H9 (cell line): ENCODE measurements at regions not wholly inside any gene's neighbourhood (a gene's known extent, or its start where the extent isn't known, plus 50 kb on each side); places are given as distances from the start of the nearest gene placed in this dataset.

ENCODE experiments used
- DNase-seq: peaks from one replicate; pipeline ENCODE4 v3.0.0-alpha.2; 2017
- H2AFZ ChIP-seq: one replicate; pipeline ENCODE4 v1.6.1; 2013; ENCODE audit warnings: mild to moderate bottlenecking, low read length, control low read depth, moderate library complexity
- H2AK5ac ChIP-seq: 2 replicates; pipeline ENCODE4 v1.6.1; 2013; ENCODE audit warnings: low read length, control low read depth, mixed read lengths; ENCODE audit not compliant: insufficient read length
- H2BK120ac ChIP-seq: one replicate; pipeline ENCODE4 v1.6.1; 2013; ENCODE audit warnings: low read depth, mild to moderate bottlenecking, low read length, control low read depth, inconsistent platforms; ENCODE audit not compliant: poor library complexity, severe bottlenecking
- H2BK12ac ChIP-seq: 2 replicates; pipeline ENCODE4 v1.6.1; 2013; ENCODE audit warnings: low read length, control low read depth, mixed read lengths, low read depth; ENCODE audit not compliant: insufficient read length
- H2BK15ac ChIP-seq: 2 replicates; pipeline ENCODE4 v1.6.1; 2013; ENCODE audit warnings: low read depth, low read length, control low read depth
- H2BK20ac ChIP-seq: one replicate; pipeline ENCODE4 v1.6.1; 2013; ENCODE audit warnings: low read depth, mild to moderate bottlenecking, low read length, control low read depth, inconsistent platforms; ENCODE audit not compliant: poor library complexity, severe bottlenecking
- H2BK5ac ChIP-seq: 2 replicates; pipeline ENCODE4 v1.6.1; 2013; ENCODE audit warnings: low read length, control low read depth, mixed read lengths; ENCODE audit not compliant: insufficient read length
- H3K14ac ChIP-seq: 2 replicates; pipeline ENCODE4 v1.6.1; 2013; ENCODE audit warnings: low read length, control low read depth; ENCODE audit not compliant: insufficient read depth
- H3K18ac ChIP-seq: 2 replicates; pipeline ENCODE4 v1.6.1; 2013; ENCODE audit warnings: low read depth, mild to moderate bottlenecking, mixed read lengths, low read length, control low read depth; ENCODE audit not compliant: insufficient read length
- H3K23ac ChIP-seq: 2 replicates; pipeline ENCODE4 v1.6.1; 2013; ENCODE audit warnings: low read length, control low read depth, mixed read lengths, low read depth; ENCODE audit not compliant: insufficient read length
- H3K23me2 ChIP-seq: 2 replicates; pipeline ENCODE4 v1.6.1; 2013; ENCODE audit warnings: low read depth, mild to moderate bottlenecking, mixed read lengths, low read length, control low read depth; ENCODE audit not compliant: insufficient read length, poor library complexity, severe bottlenecking
- H3K27ac ChIP-seq: 2 replicates; pipeline ENCODE4 v1.5.1; 2013; ENCODE audit warnings: low read length, control low read depth, mixed read lengths, low read depth; ENCODE audit not compliant: insufficient read length
- H3K27me3 ChIP-seq: 2 replicates; pipeline ENCODE4 v1.6.1; 2013; ENCODE audit warnings: low read length, control low read depth, inconsistent platforms; ENCODE audit not compliant: insufficient read depth
- H3K4ac ChIP-seq: 2 replicates; pipeline ENCODE4 v1.6.1; 2013; ENCODE audit warnings: low read depth, mild to moderate bottlenecking, control low read depth, inconsistent platforms, low read length, moderate library complexity
- H3K4me1 ChIP-seq: 2 replicates; pipeline ENCODE4 v1.6.1; 2013; ENCODE audit warnings: low read length, control low read depth, inconsistent platforms; ENCODE audit not compliant: insufficient read depth
- H3K4me2 ChIP-seq: 2 replicates; pipeline ENCODE4 v1.6.1; 2013; ENCODE audit warnings: low read length, control low read depth, mixed read lengths; ENCODE audit not compliant: insufficient read length, insufficient read depth
- H3K56ac ChIP-seq: 2 replicates; pipeline ENCODE4 v1.6.1; 2013; ENCODE audit warnings: low read depth, mild to moderate bottlenecking, mixed read lengths, low read length, control low read depth; ENCODE audit not compliant: insufficient read length
- H3K79me1 ChIP-seq: 2 replicates; pipeline ENCODE4 v1.6.1; 2013; ENCODE audit warnings: low read depth, mild to moderate bottlenecking, moderate library complexity, low read length, control low read depth, inconsistent platforms; ENCODE audit not compliant: insufficient read depth, poor library complexity, severe bottlenecking
- H3K79me2 ChIP-seq: 2 replicates; pipeline ENCODE4 v1.6.1; 2013; ENCODE audit warnings: low read length, control low read depth, inconsistent platforms; ENCODE audit not compliant: insufficient read depth
- H3K9ac ChIP-seq: 2 replicates; pipeline ENCODE4 v1.6.1; 2013; ENCODE audit warnings: low read length, control low read depth, mixed read lengths; ENCODE audit not compliant: insufficient read length; ENCODE audit errors: extremely low read depth
- H3K9me3 ChIP-seq: one replicate; pipeline ENCODE4 v1.6.1; 2013; ENCODE audit warnings: low read depth, low read length, inconsistent platforms; ENCODE audit not compliant: control insufficient read depth
- H3T11ph ChIP-seq: one replicate; pipeline ENCODE4 v1.6.1; 2013; ENCODE audit warnings: mild to moderate bottlenecking, low read length, control low read depth, inconsistent platforms
- H4K20me1 ChIP-seq: one replicate; pipeline ENCODE4 v1.6.1; 2013; ENCODE audit not compliant: control insufficient read depth, insufficient read length, insufficient read depth
- H4K5ac ChIP-seq: 2 replicates; pipeline ENCODE4 v1.6.1; 2013; ENCODE audit warnings: low read depth, mild to moderate bottlenecking, mixed read lengths, low read length, control low read depth; ENCODE audit not compliant: insufficient read length
- H4K8ac ChIP-seq: replicated peaks from 2 replicates; pipeline ENCODE4 v1.6.1; 2013; ENCODE audit warnings: low read length, control low read depth, mixed read lengths, low read depth; ENCODE audit not compliant: insufficient read length
- H4K91ac ChIP-seq: 2 replicates; pipeline ENCODE4 v1.6.1; 2013; ENCODE audit warnings: low read depth, mild to moderate bottlenecking, moderate library complexity, mixed read lengths, low read length, control low read depth; ENCODE audit not compliant: insufficient read length
- H3K27ac Mint-ChIP-seq, 3 experiments: 2 replicates in 2 of 3; 3 replicates in 1 of 3; pipeline ENCODE4 v1.8.0; 2020 to 2021; ENCODE audit warnings: mixed read lengths in 3 of 3, mild to moderate bottlenecking in 1 of 3, moderate library complexity in 1 of 3
- H3K27me3 Mint-ChIP-seq: 2 replicates; pipeline ENCODE4 v1.8.0; 2021; ENCODE audit warnings: low read depth, mild to moderate bottlenecking, moderate library complexity, mixed read lengths
- H3K36me3 Mint-ChIP-seq, 3 experiments: 2 replicates in 2 of 3; 3 replicates in 1 of 3; pipeline ENCODE4 v1.8.0; 2020 to 2021; ENCODE audit warnings: low read depth in 3 of 3, mixed read lengths in 3 of 3; ENCODE audit not compliant: insufficient read depth in 1 of 3
- H3K4me1 Mint-ChIP-seq, 2 experiments: 2 replicates each; pipeline ENCODE4 v1.8.0; 2020; ENCODE audit warnings: mixed read lengths in 2 of 2
- H3K4me3 Mint-ChIP-seq, 2 experiments: 2 replicates in 1 of 2; 3 replicates in 1 of 2; pipeline ENCODE4 v1.8.0; 2020 to 2021; ENCODE audit warnings: mild to moderate bottlenecking in 2 of 2, mixed read lengths in 2 of 2, moderate library complexity in 1 of 2
- H3K9me3 Mint-ChIP-seq, 2 experiments: 2 replicates in 1 of 2; 3 replicates in 1 of 2; pipeline ENCODE4 v1.8.0; 2020; ENCODE audit warnings: mild to moderate bottlenecking in 2 of 2, mixed read lengths in 2 of 2, moderate library complexity in 1 of 2
- CTCF ChIP-seq: fragments of 200-600 bp; sonication (generic); conservative IDR thresholded peaks from 3 replicates; pipeline ENCODE4 v1.8.0; 2021; ENCODE audit warnings: antibody characterized with exemption, mild to moderate bottlenecking
- WGBS: extraction: QIAGEN DNeasy Blood & Tissue Kit; methylation state at CpG from one replicate; pipeline ENCODE4 v1.1.7; 2013; ENCODE audit warnings: missing lambda C conversion rate, low lambda C conversion rate, mixed read lengths; ENCODE audit not compliant: insufficient read length; ENCODE audit errors: extremely low coverage; 5-methylcytosine and 5-hydroxymethylcytosine counted together

GRCh38 chr15:93700051-93700450 lies 531.3 kb upstream of the MCTP2 start:
- Histone ChIP-seq H3K4me1 (no peaks in the 10 kb centered on the region), H3K56ac (no peak overlapping the region), H3K23ac (no peak overlapping the region), H2BK15ac (no peak overlapping the region), H3K4me2 (no peak overlapping the region), H3K79me2 (no peaks in the 10 kb centered on the region), H2AFZ (no peak overlapping the region), H2BK5ac (no peak overlapping the region), H2BK120ac (no peak overlapping the region), H3K18ac (no peak overlapping the region), H3K14ac (no peak overlapping the region), H4K91ac (no peak overlapping the region), H2BK12ac (no peak overlapping the region), H3K79me1 (no peaks in the 10 kb centered on the region), H2AK5ac (no peak overlapping the region), H3K9me3 (no peaks in the 10 kb centered on the region), H2BK20ac (no peak overlapping the region), H4K5ac (no peak overlapping the region), H3K27ac (no peak overlapping the region), H3T11ph (no peak overlapping the region), H3K4ac (no peak overlapping the region), H3K23me2 (no peaks in the 10 kb centered on the region), H3K27me3 (no peaks in the 10 kb centered on the region), H4K8ac (no peak overlapping the region), H4K20me1 (no peaks in the 10 kb centered on the region), H3K9ac (no peak overlapping the region)
- H3K4me1 Mint-ChIP-seq: no peaks in the 10 kb centered on the region
- WGBS: no CpG with 5 or more reads among the region's 1 CpG
- peaks cover 19 to 22% of the 10 kb centered on the region in 2 experiments for H3K9me3 Mint-ChIP-seq
- no peak overlapping the region for H3K4me3 Mint-ChIP-seq
- H3K27ac Mint-ChIP-seq: no peak overlapping the region
- no peak for DNase-seq
- TF ChIP-seq CTCF: no peak
- no peaks in the 10 kb centered on the region; the same call in 1 of the 2 replicates for H3K27me3 Mint-ChIP-seq
- peaks cover 0 to 24% (median 3%) of the 10 kb centered on the region in 3 experiments; a peak in 5 of 7 replicates for H3K36me3 Mint-ChIP-seq
